ENCODE measurements at regions not wholly inside any gene's neighbourhood (a gene's known extent, or its start where the extent isn't known, plus 50 kb on each side); places are given as distances from the start of the nearest gene placed in this dataset.

GRCh38 chr6:90868256-90868655 is 281.4 kb upstream of the MAP3K7 start:
- no peak for DNase-seq
- Histone ChIP-seq H3K27ac (ENCODE audit: low read depth, low read length) (no peak overlapping the region), H3K27me3 (ENCODE audit: insufficient read depth, low read length) (no peaks in the 10 kb centered on the region), H3K4me3 (ENCODE audit: low read length in 2 of 2) (no peak overlapping the region), H3K36me3 (ENCODE audit: insufficient read depth, low read length) (no peaks in the 10 kb centered on the region), H3K4me1 (ENCODE audit: insufficient read depth, low read length) (no peaks in the 10 kb centered on the region), H3K9me3 (ENCODE audit: control insufficient read depth in 1 of 2, low read length in 2 of 2) (no peaks in the 10 kb centered on the region)
- no peak overlapping the region for H3K27ac Mint-ChIP-seq
- ChIA-PET CTCF (ENCODE audit: partially characterized antibody) (no interaction called here), POLR2A (ENCODE audit: partially characterized antibody) (no interaction called here)
- intact Hi-C loops (cut with micrococcal nuclease): no loop called here
- peaks cover 6 to 7% of the 10 kb centered on the region in 2 donors for H3K27me3 Mint-ChIP-seq
- no peak overlapping the region for H3K4me3 Mint-ChIP-seq
- peaks cover 0 to 4% (median 0%) of the 10 kb centered on the region in 8 donors for H3K9me3 Mint-ChIP-seq
- H3K36me3 Mint-ChIP-seq: no peaks in the 10 kb centered on the region
- no peaks in the 10 kb centered on the region for H3K4me1 Mint-ChIP-seq

- ChIA-PET CTCF (ENCODE audit: partially characterized antibody) (no interaction called here), POLR2A (ENCODE audit: partially characterized antibody) (no interaction called here)
- H3K4me3 Mint-ChIP-seq: no peak overlapping the region
- H3K27me3 Mint-ChIP-seq: peaks cover 7 to 8% of the 10 kb centered on the region in 2 donors
- Histone ChIP-seq H3K36me3 (ENCODE audit: insufficient read depth, low read length) (no peaks in the 10 kb centered on the region), H3K4me3 (ENCODE audit: low read length in 2 of 2) (no peak overlapping the region), H3K27me3 (ENCODE audit: insufficient read depth, low read length) (no peaks in the 10 kb centered on the region), H3K9me3 (ENCODE audit: control insufficient read depth in 1 of 2, low read length in 2 of 2) (no peaks in the 10 kb centered on the region), H3K27ac (ENCODE audit: low read depth, low read length) (no peak overlapping the region), H3K4me1 (ENCODE audit: insufficient read depth, low read length) (no peaks in the 10 kb centered on the region)
- H3K36me3 Mint-ChIP-seq: no peaks in the 10 kb centered on the region
- H3K9me3 Mint-ChIP-seq: peaks cover 0 to 4% (median 0%) of the 10 kb centered on the region in 8 donors
- DNase-seq: no peak
- H3K4me1 Mint-ChIP-seq: no peaks in the 10 kb centered on the region
- H3K27ac Mint-ChIP-seq: no peak overlapping the region
- intact Hi-C loops (cut with micrococcal nuclease): no loop called here
These were observed 278.6 kb upstream of the MAP3K7 start for GRCh38 chr6:90865513-90865912.

- Histone ChIP-seq H3K9me3 (ENCODE audit: control insufficient read depth in 1 of 2, low read length in 2 of 2) (no peaks in the 10 kb centered on the region), H3K4me3 (ENCODE audit: low read length in 2 of 2) (no peak overlapping the region), H3K27ac (ENCODE audit: low read depth, low read length) (no peak overlapping the region), H3K27me3 (ENCODE audit: insufficient read depth, low read length) (no peaks in the 10 kb centered on the region), H3K36me3 (ENCODE audit: insufficient read depth, low read length) (no peaks in the 10 kb centered on the region), H3K4me1 (ENCODE audit: insufficient read depth, low read length) (no peaks in the 10 kb centered on the region)
- ChIA-PET CTCF (ENCODE audit: partially characterized antibody) (no interaction called here), POLR2A (ENCODE audit: partially characterized antibody) (no interaction called here)
- H3K36me3 Mint-ChIP-seq: no peaks in the 10 kb centered on the region
- no peak for DNase-seq
- H3K27ac Mint-ChIP-seq: no peak overlapping the region
- H3K4me1 Mint-ChIP-seq: no peaks in the 10 kb centered on the region
- H3K9me3 Mint-ChIP-seq: no peaks in the 10 kb centered on the region
- peaks cover 2 to 7% of the 10 kb centered on the region in 2 donors for H3K27me3 Mint-ChIP-seq
- H3K4me3 Mint-ChIP-seq: no peak overlapping the region
- intact Hi-C loops (cut with micrococcal nuclease): no loop called here
These were observed 276.2 kb upstream of the MAP3K7 start for GRCh38 chr6:90863043-90863442.

GRCh38 chr6:90860822-90861601 is 274.1 kb upstream of the MAP3K7 start:
- no peaks in the 10 kb centered on the region for H3K27me3 ChIP-seq (ENCODE audit: insufficient read depth, low read length)
- Mint-ChIP-seq H3K4me1 (no peaks in the 10 kb centered on the region), H3K9me3 (no peaks in the 10 kb centered on the region), H3K36me3 (no peaks in the 10 kb centered on the region), H3K27ac (no peak overlapping the region), H3K4me3 (no peak overlapping the region), H3K27me3 (peaks cover 5 to 7% of the 10 kb centered on the region in 2 donors)
- H3K4me3 ChIP-seq (ENCODE audit: low read length in 2 of 2): no peak overlapping the region
- no peak for DNase-seq
- H3K9me3 ChIP-seq (ENCODE audit: control insufficient read depth in 1 of 2, low read length in 2 of 2): no peaks in the 10 kb centered on the region
- no peak overlapping the region for H3K27ac ChIP-seq (ENCODE audit: low read depth, low read length)
- H3K36me3 ChIP-seq (ENCODE audit: insufficient read depth, low read length): no peaks in the 10 kb centered on the region
- intact Hi-C loops (cut with micrococcal nuclease): no loop called here
- H3K4me1 ChIP-seq (ENCODE audit: insufficient read depth, low read length): no peaks in the 10 kb centered on the region
- POLR2A ChIA-PET (ENCODE audit: partially characterized antibody): no interaction called here
- CTCF ChIA-PET (ENCODE audit: partially characterized antibody): interaction anchor here (1.5 kb wide), 1 partner anchor 12 kb away, joined by 3 read pairs; no protein-coding TSS in a partner anchor

GRCh38 chr6:90859612-90860011 is 272.7 kb upstream of the MAP3K7 start:
- H3K4me1 ChIP-seq (ENCODE audit: insufficient read depth, low read length): no peaks in the 10 kb centered on the region
- intact Hi-C loops (cut with micrococcal nuclease): no loop called here
- Mint-ChIP-seq H3K27ac (no peak overlapping the region), H3K4me1 (no peaks in the 10 kb centered on the region), H3K4me3 (no peak overlapping the region), H3K9me3 (no peaks in the 10 kb centered on the region), H3K36me3 (no peaks in the 10 kb centered on the region), H3K27me3 (peaks cover 7 to 8% of the 10 kb centered on the region in 2 donors)
- POLR2A ChIA-PET (ENCODE audit: partially characterized antibody): no interaction called here
- no peaks in the 10 kb centered on the region for H3K36me3 ChIP-seq (ENCODE audit: insufficient read depth, low read length)
- no peaks in the 10 kb centered on the region for H3K9me3 ChIP-seq (ENCODE audit: control insufficient read depth in 1 of 2, low read length in 2 of 2)
- no peaks in the 10 kb centered on the region for H3K27me3 ChIP-seq (ENCODE audit: insufficient read depth, low read length)
- CTCF ChIA-PET (ENCODE audit: partially characterized antibody): interaction anchor here (1.5 kb wide), 1 partner anchor 10 kb away, joined by 3 read pairs; no protein-coding TSS in a partner anchor
- no peak for DNase-seq
- no peak overlapping the region for H3K4me3 ChIP-seq (ENCODE audit: low read length in 2 of 2)
- no peak overlapping the region for H3K27ac ChIP-seq (ENCODE audit: low read depth, low read length)

- POLR2A ChIA-PET (ENCODE audit: partially characterized antibody): no interaction called here
- peaks cover 7 to 8% of the 10 kb centered on the region in 2 donors for H3K27me3 Mint-ChIP-seq
- CTCF ChIA-PET (ENCODE audit: partially characterized antibody): no interaction called here
- H3K36me3 Mint-ChIP-seq: no peaks in the 10 kb centered on the region
- H3K4me3 Mint-ChIP-seq: no peak overlapping the region
- Histone ChIP-seq H3K4me1 (ENCODE audit: insufficient read depth, low read length) (no peaks in the 10 kb centered on the region), H3K9me3 (ENCODE audit: control insufficient read depth in 1 of 2, low read length in 2 of 2) (no peaks in the 10 kb centered on the region), H3K4me3 (ENCODE audit: low read length in 2 of 2) (no peak overlapping the region), H3K36me3 (ENCODE audit: insufficient read depth, low read length) (no peaks in the 10 kb centered on the region), H3K27me3 (ENCODE audit: insufficient read depth, low read length) (no peaks in the 10 kb centered on the region), H3K27ac (ENCODE audit: low read depth, low read length) (no peak overlapping the region)
- H3K9me3 Mint-ChIP-seq: no peaks in the 10 kb centered on the region
- H3K27ac Mint-ChIP-seq: no peak overlapping the region
- H3K4me1 Mint-ChIP-seq: no peaks in the 10 kb centered on the region
- DNase-seq: no peak
- intact Hi-C loops (cut with micrococcal nuclease): no loop called here
These were observed 272.2 kb upstream of the MAP3K7 start for GRCh38 chr6:90859056-90859455.

- ChIA-PET CTCF (ENCODE audit: partially characterized antibody) (interaction anchor here (0.9 kb wide), 1 partner anchor 10 kb away, joined by 3 read pairs; no protein-coding TSS in a partner anchor), POLR2A (ENCODE audit: partially characterized antibody) (no interaction called here)
- DNase-seq: no peak
These were observed 262.8 kb upstream of the MAP3K7 start for GRCh38 chr6:90849686-90850085.

More at GRCh38 chr6:90849686-90850085, 262.8 kb upstream of the MAP3K7 start:
- H3K27ac ChIP-seq (ENCODE audit: low read depth, low read length): no peak overlapping the region
- H3K36me3 Mint-ChIP-seq: no peaks in the 10 kb centered on the region
- H3K27me3 Mint-ChIP-seq: peaks cover 0 to 3% of the 10 kb centered on the region in 2 donors
- no peaks in the 10 kb centered on the region for H3K27me3 ChIP-seq (ENCODE audit: insufficient read depth, low read length)
- no peak overlapping the region for H3K27ac Mint-ChIP-seq
- H3K4me3 ChIP-seq (ENCODE audit: low read length in 2 of 2): no peak overlapping the region
- H3K4me1 ChIP-seq (ENCODE audit: insufficient read depth, low read length): no peaks in the 10 kb centered on the region
- no peaks in the 10 kb centered on the region for H3K36me3 ChIP-seq (ENCODE audit: insufficient read depth, low read length)
- H3K9me3 Mint-ChIP-seq: no peaks in the 10 kb centered on the region
- no peak overlapping the region for H3K4me3 Mint-ChIP-seq
- no peaks in the 10 kb centered on the region for H3K9me3 ChIP-seq (ENCODE audit: control insufficient read depth in 1 of 2, low read length in 2 of 2)
- intact Hi-C loops (cut with micrococcal nuclease): no loop called here
- no peaks in the 10 kb centered on the region for H3K4me1 Mint-ChIP-seq
